Panc1 (cell line): ENCODE measurements at regions not wholly inside any gene's neighbourhood (a gene's known extent, or its start where the extent isn't known, plus 50 kb on each side); places are given as distances from the start of the nearest gene placed in this dataset.

ENCODE experiments used
- POLR2AphosphoS5 ChIP-seq: IDR thresholded peaks from 2 replicates; pipeline ENCODE4 v1.6.1; 2012; ENCODE audit warnings: mild to moderate bottlenecking, low read depth, low read length, moderate library complexity
- TF ChIP-seq, protein P1 (sequence below): fragments of 450-650 bp; IDR thresholded peaks from 2 replicates; pipeline ENCODE4 v1.5.1; 2017; ENCODE audit warnings: mild to moderate bottlenecking
- TF ChIP-seq, protein P2 (sequence below), 2 experiments: IDR thresholded peaks; 2 replicates each; pipeline ENCODE4 v1.6.1; 2011 to 2012; ENCODE audit warnings: low read depth in 2 of 2, control low read depth in 1 of 2, low read length in 1 of 2, mild to moderate bottlenecking in 1 of 2, moderate library complexity in 1 of 2; ENCODE audit not compliant: insufficient read depth in 1 of 2

- TF ChIP-seq, protein P1, sequence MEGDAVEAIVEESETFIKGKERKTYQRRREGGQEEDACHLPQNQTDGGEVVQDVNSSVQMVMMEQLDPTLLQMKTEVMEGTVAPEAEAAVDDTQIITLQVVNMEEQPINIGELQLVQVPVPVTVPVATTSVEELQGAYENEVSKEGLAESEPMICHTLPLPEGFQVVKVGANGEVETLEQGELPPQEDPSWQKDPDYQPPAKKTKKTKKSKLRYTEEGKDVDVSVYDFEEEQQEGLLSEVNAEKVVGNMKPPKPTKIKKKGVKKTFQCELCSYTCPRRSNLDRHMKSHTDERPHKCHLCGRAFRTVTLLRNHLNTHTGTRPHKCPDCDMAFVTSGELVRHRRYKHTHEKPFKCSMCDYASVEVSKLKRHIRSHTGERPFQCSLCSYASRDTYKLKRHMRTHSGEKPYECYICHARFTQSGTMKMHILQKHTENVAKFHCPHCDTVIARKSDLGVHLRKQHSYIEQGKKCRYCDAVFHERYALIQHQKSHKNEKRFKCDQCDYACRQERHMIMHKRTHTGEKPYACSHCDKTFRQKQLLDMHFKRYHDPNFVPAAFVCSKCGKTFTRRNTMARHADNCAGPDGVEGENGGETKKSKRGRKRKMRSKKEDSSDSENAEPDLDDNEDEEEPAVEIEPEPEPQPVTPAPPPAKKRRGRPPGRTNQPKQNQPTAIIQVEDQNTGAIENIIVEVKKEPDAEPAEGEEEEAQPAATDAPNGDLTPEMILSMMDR: no peak
- TF ChIP-seq POLR2AphosphoS5: no peak
- TF ChIP-seq, protein P2, sequence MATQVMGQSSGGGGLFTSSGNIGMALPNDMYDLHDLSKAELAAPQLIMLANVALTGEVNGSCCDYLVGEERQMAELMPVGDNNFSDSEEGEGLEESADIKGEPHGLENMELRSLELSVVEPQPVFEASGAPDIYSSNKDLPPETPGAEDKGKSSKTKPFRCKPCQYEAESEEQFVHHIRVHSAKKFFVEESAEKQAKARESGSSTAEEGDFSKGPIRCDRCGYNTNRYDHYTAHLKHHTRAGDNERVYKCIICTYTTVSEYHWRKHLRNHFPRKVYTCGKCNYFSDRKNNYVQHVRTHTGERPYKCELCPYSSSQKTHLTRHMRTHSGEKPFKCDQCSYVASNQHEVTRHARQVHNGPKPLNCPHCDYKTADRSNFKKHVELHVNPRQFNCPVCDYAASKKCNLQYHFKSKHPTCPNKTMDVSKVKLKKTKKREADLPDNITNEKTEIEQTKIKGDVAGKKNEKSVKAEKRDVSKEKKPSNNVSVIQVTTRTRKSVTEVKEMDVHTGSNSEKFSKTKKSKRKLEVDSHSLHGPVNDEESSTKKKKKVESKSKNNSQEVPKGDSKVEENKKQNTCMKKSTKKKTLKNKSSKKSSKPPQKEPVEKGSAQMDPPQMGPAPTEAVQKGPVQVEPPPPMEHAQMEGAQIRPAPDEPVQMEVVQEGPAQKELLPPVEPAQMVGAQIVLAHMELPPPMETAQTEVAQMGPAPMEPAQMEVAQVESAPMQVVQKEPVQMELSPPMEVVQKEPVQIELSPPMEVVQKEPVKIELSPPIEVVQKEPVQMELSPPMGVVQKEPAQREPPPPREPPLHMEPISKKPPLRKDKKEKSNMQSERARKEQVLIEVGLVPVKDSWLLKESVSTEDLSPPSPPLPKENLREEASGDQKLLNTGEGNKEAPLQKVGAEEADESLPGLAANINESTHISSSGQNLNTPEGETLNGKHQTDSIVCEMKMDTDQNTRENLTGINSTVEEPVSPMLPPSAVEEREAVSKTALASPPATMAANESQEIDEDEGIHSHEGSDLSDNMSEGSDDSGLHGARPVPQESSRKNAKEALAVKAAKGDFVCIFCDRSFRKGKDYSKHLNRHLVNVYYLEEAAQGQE (IDR thresholded peaks at IDR 0.05; ENCODE audit: insufficient read depth in 1 of 2, low read depth in 2 of 2, low read length in 1 of 2): no peak
These were observed 311.6 kb downstream of the EN1 start for GRCh38 chr2:118535818-118536212.
